H1 (cell line): ENCODE measurements at regions not wholly inside any gene's neighbourhood (a gene's known extent, or its start where the extent isn't known, plus 50 kb on each side); places are given as distances from the start of the nearest gene placed in this dataset.

Experiments
- CTCF ChIA-PET: fragments of 300-600 bp; sonication (Branson Sonifier 250); formaldehyde crosslinking; loops from one replicate; lab custom pipeline; 2021; ENCODE audit not compliant: partially characterized antibody; lab: Charles Lee
- POLR2A ChIA-PET: fragments of 300-600 bp; sonication (Branson Sonifier 250); formaldehyde crosslinking; loops from one replicate; lab custom pipeline; 2021; ENCODE audit warnings: inconsistent platforms; ENCODE audit not compliant: partially characterized antibody; lab: Charles Lee
- DNase-seq, 2 experiments: peaks; one replicate each; pipeline versions ENCODE4 v3.0.0 to v3.0.0-alpha.2; 2010 to 2022; ENCODE audit warnings: low spot score in 2 of 2, low read depth in 1 of 2, mixed read lengths in 1 of 2
- FAIRE-seq: peaks from 2 replicates; lab custom pipeline; 2011; peaks lifted over from hg19 to GRCh38; lab: Jason Lieb, UNC
- H2AFZ ChIP-seq: 2 replicates; pipeline ENCODE4 v1.8.1; 2012; ENCODE audit warnings: low read length, inconsistent platforms
- H2AK5ac ChIP-seq: 2 replicates; pipeline ENCODE4 v1.6.1; 2013; ENCODE audit warnings: low read depth, low read length
- H2BK120ac ChIP-seq: replicated peaks from 2 replicates; pipeline ENCODE3; 2013; ENCODE audit warnings: low read depth, low read length, inconsistent platforms
- H2BK12ac ChIP-seq: 2 replicates; pipeline ENCODE4 v1.6.1; 2013; ENCODE audit warnings: low read depth, low read length
- H2BK15ac ChIP-seq: 2 replicates; pipeline ENCODE4 v1.6.1; 2013; ENCODE audit warnings: low read length
- H2BK20ac ChIP-seq: 2 replicates; pipeline ENCODE4 v1.6.1; 2013; ENCODE audit warnings: low read length
- H2BK5ac ChIP-seq: 2 replicates; pipeline ENCODE4 v1.6.1; 2013; ENCODE audit warnings: low read depth, low read length
- H3K14ac ChIP-seq: 2 replicates; pipeline ENCODE4 v1.6.1; 2013; ENCODE audit warnings: inconsistent platforms; ENCODE audit not compliant: insufficient read length
- H3K18ac ChIP-seq: 2 replicates; pipeline ENCODE4 v1.6.1; 2013; ENCODE audit warnings: low read length; ENCODE audit errors: extremely low read depth
- H3K23ac ChIP-seq: 2 replicates; pipeline ENCODE4 v1.6.1; 2013; ENCODE audit warnings: inconsistent platforms; ENCODE audit not compliant: insufficient read length
- H3K23me2 ChIP-seq: 2 replicates; pipeline ENCODE4 v1.6.1; 2013; ENCODE audit warnings: low read depth, low read length
- H3K27ac ChIP-seq: 2 replicates; pipeline ENCODE4 v1.6.1; 2011; ENCODE audit warnings: low read depth, low read length, inconsistent platforms
- H3K27me3 ChIP-seq, 4 experiments: replicated peaks in 1 of 4; 1 replicate in 1 of 4; 2 replicates in 3 of 4; pipeline versions ENCODE4 v1.6.1 to v1.8.1; 2011 to 2013; ENCODE audit warnings: low read length in 3 of 4, mild to moderate bottlenecking in 3 of 4, inconsistent platforms in 2 of 4, mixed read lengths in 2 of 4, moderate library complexity in 1 of 4; ENCODE audit not compliant: control insufficient read depth in 3 of 4, insufficient read depth in 3 of 4; ENCODE audit errors: extremely low read depth in 1 of 4
- H3K36me3 ChIP-seq, 4 experiments: 2 replicates each; pipeline versions ENCODE4 v1.6.1 to v1.8.1; 2011 to 2013; ENCODE audit warnings: mild to moderate bottlenecking in 4 of 4, low read length in 3 of 4, moderate library complexity in 2 of 4, control low read depth in 1 of 4, inconsistent platforms in 1 of 4; ENCODE audit not compliant: insufficient read depth in 4 of 4, control insufficient read depth in 2 of 4
- H3K4ac ChIP-seq: replicated peaks from 2 replicates; pipeline ENCODE3; 2013; ENCODE audit warnings: low read length, low read depth, mixed read lengths, inconsistent platforms; ENCODE audit not compliant: insufficient read length
- H3K4me1 ChIP-seq, 4 experiments: replicated peaks in 1 of 4; 1 replicate in 1 of 4; 2 replicates in 3 of 4; pipeline versions ENCODE4 v1.6.1 to v1.8.1; 2011 to 2013; ENCODE audit warnings: low read length in 3 of 4, inconsistent platforms in 2 of 4, mixed read lengths in 1 of 4; ENCODE audit not compliant: insufficient read depth in 4 of 4, control insufficient read depth in 3 of 4
- H3K4me2 ChIP-seq, 2 experiments: 2 replicates each; pipeline versions ENCODE4 v1.6.1 to v1.8.1; 2011 to 2013; ENCODE audit warnings: low read depth in 2 of 2, low read length in 2 of 2, control low read depth in 1 of 2, inconsistent platforms in 1 of 2, mild to moderate bottlenecking in 1 of 2; ENCODE audit not compliant: insufficient read depth in 1 of 2
- H3K4me3 ChIP-seq, 4 experiments: fragments of 200-600, 300-600 bp in 1 of 4; sonication (generic), shearing (Covaris generic), sonication (Bioruptor Twin) in 1 of 4; 2 replicates each; pipeline versions ENCODE4 v1.5.1 to v1.8.1; 2011 to 2016; ENCODE audit warnings: low read length in 4 of 4, low read depth in 3 of 4, control low read depth in 2 of 4, inconsistent platforms in 2 of 4, mild to moderate bottlenecking in 2 of 4, mixed read lengths in 1 of 4, moderate library complexity in 1 of 4; ENCODE audit not compliant: insufficient read depth in 2 of 4; ENCODE audit errors: extremely low read depth in 1 of 4
- H3K56ac ChIP-seq: replicated peaks from 2 replicates; pipeline ENCODE3; 2013; ENCODE audit warnings: low read depth, mild to moderate bottlenecking, mixed read lengths, low read length, inconsistent platforms; ENCODE audit not compliant: insufficient read length
- H3K79me1 ChIP-seq: 2 replicates; pipeline ENCODE4 v1.6.1; 2013; ENCODE audit warnings: low read depth, low read length, control low read depth
- H3K79me2 ChIP-seq, 2 experiments: 2 replicates each; pipeline versions ENCODE4 v1.6.1 to v1.8.1; 2012 to 2013; ENCODE audit warnings: low read length in 2 of 2, mild to moderate bottlenecking in 2 of 2, inconsistent platforms in 1 of 2; ENCODE audit not compliant: insufficient read depth in 2 of 2, control insufficient read depth in 1 of 2
- H3K9ac ChIP-seq, 4 experiments: replicated peaks in 1 of 4; 1 replicate in 1 of 4; 2 replicates in 3 of 4; pipeline versions ENCODE4 v1.6.1 to v1.8.1; 2011 to 2013; ENCODE audit warnings: low read depth in 3 of 4, low read length in 3 of 4, control low read depth in 2 of 4, mild to moderate bottlenecking in 2 of 4, moderate library complexity in 2 of 4, inconsistent platforms in 1 of 4; ENCODE audit errors: extremely low read depth in 1 of 4
- H3K9me3 ChIP-seq, 2 experiments: 2 replicates each; pipeline versions ENCODE4 v1.6.1 to v1.8.1; 2012 to 2013; ENCODE audit warnings: mild to moderate bottlenecking in 2 of 2, moderate library complexity in 2 of 2, control low read depth in 1 of 2, inconsistent platforms in 1 of 2, low read depth in 1 of 2, low read length in 1 of 2, mixed read lengths in 1 of 2; ENCODE audit not compliant: insufficient read depth in 2 of 2
- H4K20me1 ChIP-seq, 2 experiments: replicated peaks in 1 of 2; 2 replicates each; pipeline versions ENCODE3 to v1.8.1; 2011 to 2013; ENCODE audit warnings: inconsistent platforms in 2 of 2, low read length in 2 of 2, mild to moderate bottlenecking in 1 of 2; ENCODE audit not compliant: insufficient read depth in 2 of 2, control insufficient read depth in 1 of 2
- H4K5ac ChIP-seq: 2 replicates; pipeline ENCODE4 v1.6.1; 2013; ENCODE audit warnings: low read length, low read depth, mixed read lengths, inconsistent platforms; ENCODE audit not compliant: insufficient read length
- H4K8ac ChIP-seq: 2 replicates; pipeline ENCODE4 v1.8.0; 2013; ENCODE audit warnings: mild to moderate bottlenecking, moderate library complexity, low read length, inconsistent platforms; ENCODE audit not compliant: insufficient read depth; ENCODE audit errors: extremely low read depth
- H4K91ac ChIP-seq: replicated peaks from 2 replicates; pipeline ENCODE3; 2013; ENCODE audit warnings: low read length, mixed read lengths, inconsistent platforms; ENCODE audit not compliant: insufficient read length
- ATF3 ChIP-seq: IDR thresholded peaks from 2 replicates; pipeline ENCODE4 v1.6.1; 2011; ENCODE audit warnings: low read depth, mild to moderate bottlenecking, low read length; ENCODE audit not compliant: insufficient read depth
- BACH1 ChIP-seq: IDR thresholded peaks from 2 replicates; pipeline ENCODE4 v1.6.1; 2012; ENCODE audit warnings: low read length, improper control_type of control experiment
- CBX5 ChIP-seq: fragments of 300-800, 300-1000 bp; sonication (generic); IDR thresholded peaks from 2 replicates; pipeline ENCODE4 v1.7.1; 2016; ENCODE audit warnings: antibody characterized with exemption, low read length, low read depth
- CBX8 ChIP-seq: fragments of 300-800, 300-1000 bp; sonication (generic); IDR thresholded peaks from 2 replicates; pipeline ENCODE4 v1.7.1; 2016; ENCODE audit warnings: low read depth, low read length, borderline replicate concordance
- CEBPB ChIP-seq: IDR thresholded peaks from 2 replicates; pipeline ENCODE4 v1.6.1; 2012; ENCODE audit warnings: low read depth, low read length
- CHD2 ChIP-seq: IDR thresholded peaks from 2 replicates; pipeline ENCODE4 v1.6.1; 2012; ENCODE audit warnings: low read length, improper control_type of control experiment
- JUND ChIP-seq: IDR thresholded peaks from 2 replicates; pipeline ENCODE4 v1.6.1; 2011; ENCODE audit warnings: mild to moderate bottlenecking, improper control_type of control experiment, low read length
- MAFK ChIP-seq: IDR thresholded peaks from 2 replicates; pipeline ENCODE4 v1.6.1; 2012; ENCODE audit warnings: low read depth, mild to moderate bottlenecking, improper control_type of control experiment, low read length
- RAD21 ChIP-seq, 2 experiments: IDR thresholded peaks in 1 of 2; conservative IDR thresholded peaks in 1 of 2; 2 replicates each; pipeline ENCODE4 v1.6.1; 2011; ENCODE audit warnings: low read depth in 2 of 2, low read length in 2 of 2, improper control_type of control experiment in 1 of 2, inconsistent platforms in 1 of 2, mild to moderate bottlenecking in 1 of 2, moderate library complexity in 1 of 2
- RFX5 ChIP-seq: IDR thresholded peaks from 2 replicates; pipeline ENCODE4 v1.6.1; 2011; ENCODE audit warnings: low read depth, low read length, improper control_type of control experiment, borderline replicate concordance
- SIN3A ChIP-seq, 2 experiments: IDR thresholded peaks in 1 of 2; conservative IDR thresholded peaks in 1 of 2; 2 replicates each; pipeline ENCODE4 v1.6.1; 2011 to 2012; ENCODE audit warnings: low read length in 2 of 2, improper control_type of control experiment in 1 of 2, low read depth in 1 of 2, mild to moderate bottlenecking in 1 of 2
- SP2 ChIP-seq: IDR thresholded peaks from 2 replicates; pipeline ENCODE4 v1.6.1; 2012; ENCODE audit warnings: mild to moderate bottlenecking, low read length, inconsistent platforms
- TBP ChIP-seq: IDR thresholded peaks from 2 replicates; pipeline ENCODE4 v1.6.1; 2011; ENCODE audit warnings: low read depth, low read length, improper control_type of control experiment
- TCF12 ChIP-seq: IDR thresholded peaks from 2 replicates; pipeline ENCODE4 v1.6.1; 2011; ENCODE audit warnings: low read depth, mild to moderate bottlenecking, low read length
- WGBS, 2 experiments: shearing (Covaris generic) in 1 of 2; methylation state at CpG; one replicate each; pipeline versions ENCODE4 v1.1.6 to v1.1.7; 2013 to 2015; ENCODE audit warnings: low lambda C conversion rate in 2 of 2, mixed read lengths in 2 of 2, inconsistent platforms in 1 of 2, low coverage in 1 of 2, missing lambda C conversion rate in 1 of 2; ENCODE audit not compliant: insufficient replicate concordance in 2 of 2, insufficient coverage in 1 of 2, insufficient read length in 1 of 2; ENCODE audit errors: extremely low coverage in 1 of 2, missing lambda C conversion rate in 1 of 2; 5-methylcytosine and 5-hydroxymethylcytosine counted together

GRCh38 chr15:31494786-31495185, 168.2 kb downstream of the KLF13 start:
- POLR2A ChIA-PET, result no interaction called here
- Histone ChIP-seq H3K4me3 (no peak overlapping the region), H4K8ac (no peak overlapping the region), H2AFZ (no peak overlapping the region), H3K36me3 (no peaks in the 10 kb centered on the region), H3K79me2 (no peaks in the 10 kb centered on the region), H4K20me1 (no peaks in the 10 kb centered on the region), H4K91ac (no peak overlapping the region), H3K27me3 (no peaks in the 10 kb centered on the region), H3K27ac (no peak overlapping the region), H3K9ac (no peak overlapping the region), H3K4me2 (no peak overlapping the region), H3K56ac (no peak overlapping the region), H3K4me1 (peaks cover 0 to 2% (median under 1%) of the 10 kb centered on the region in 4 experiments; a peak in 2 of 7 replicates), H3K79me1 (no peaks in the 10 kb centered on the region), H3K18ac (no peak overlapping the region), H2BK120ac (no peak overlapping the region), H3K9me3 (peaks cover 0 to 2% of the 10 kb centered on the region in 2 experiments; a peak in 1 of 4 replicates), H3K23me2 (no peaks in the 10 kb centered on the region), H4K5ac (no peak overlapping the region), H2BK12ac (no peak overlapping the region), H2AK5ac (no peak overlapping the region), H3K23ac (no peak overlapping the region), H2BK5ac (no peak overlapping the region), H2BK15ac (no peak overlapping the region), H3K14ac (no peak overlapping the region), H2BK20ac (no peak overlapping the region), H3K4ac (no peak overlapping the region)
- CTCF ChIA-PET, result interaction anchor here (0.9 to 1.3 kb wide), 4 partner anchors 15 to 55 kb away, joined by 3 to 4 read pairs (median 4); no protein-coding TSS in a partner anchor
- FAIRE-seq (no peak), DNase-seq (peak in 1 of 2 experiments; percentile 1)
- WGBS, 2 experiments, result 85% methylated on average over 4 of the region's 4 CpGs; no CpG with 5 or more reads in 1 of the 2 experiments
- TF ChIP-seq MAFK, result no peak
- no peak for TF ChIP-seq BACH1
- no peak for TF ChIP-seq RFX5
- no peak for TF ChIP-seq SIN3A (conservative IDR thresholded peaks at IDR 0.05 in 1 of 2, IDR thresholded peaks at IDR 0.05 in 1 of 2; ENCODE audit: low read depth in 1 of 2, low read length in 2 of 2)
- TF ChIP-seq CHD2, result no peak
- no peak for TF ChIP-seq CBX8
- TF ChIP-seq CBX5, result no peak
- TF ChIP-seq TBP, result no peak
- TF ChIP-seq TCF12, result no peak
- TF ChIP-seq JUND, result no peak
- no peak for TF ChIP-seq RAD21 (IDR thresholded peaks at IDR 0.05 in 1 of 2, conservative IDR thresholded peaks at IDR 0.05 in 1 of 2; ENCODE audit: low read depth in 2 of 2, low read length in 2 of 2)
- TF ChIP-seq ATF3, result no peak
- TF ChIP-seq SP2, result no peak
- no peak for TF ChIP-seq CEBPB
